Skeletal muscle tissue (tissue), 3 donors: ENCODE measurements at regions not wholly inside any gene's neighbourhood (a gene's known extent, or its start where the extent isn't known, plus 50 kb on each side); places are given as distances from the start of the nearest gene placed in this dataset.

Source experiments
- H3K27ac ChIP-seq: one replicate; pipeline ENCODE4 v1.7.0; 2013; ENCODE audit warnings: mild to moderate bottlenecking, low read depth, low read length, inconsistent platforms
- H3K27me3 ChIP-seq, 3 donors: one replicate each; pipeline ENCODE4 v1.7.0; 2013; ENCODE audit warnings: low read length in 3 of 3; ENCODE audit not compliant: control insufficient read depth in 3 of 3, insufficient read depth in 3 of 3
- H3K36me3 ChIP-seq, 3 donors: one replicate each; pipeline ENCODE4 v1.7.0; 2013; ENCODE audit warnings: low read length in 3 of 3; ENCODE audit not compliant: control insufficient read depth in 3 of 3, insufficient read depth in 3 of 3
- H3K4me1 ChIP-seq, 3 donors: one replicate each; pipeline ENCODE4 v1.7.0; 2013; ENCODE audit warnings: low read length in 3 of 3, mild to moderate bottlenecking in 3 of 3; ENCODE audit not compliant: control insufficient read depth in 3 of 3, insufficient read depth in 3 of 3
- H3K4me3 ChIP-seq, 3 donors: one replicate each; pipeline ENCODE4 v1.7.0; 2013; ENCODE audit warnings: low read length in 3 of 3
- H3K9ac ChIP-seq, 3 donors: one replicate each; pipeline ENCODE4 v1.7.0; 2013; ENCODE audit warnings: low read length in 3 of 3, mild to moderate bottlenecking in 3 of 3, moderate library complexity in 2 of 3, low read depth in 1 of 3
- H3K9me3 ChIP-seq, 3 donors: one replicate each; pipeline ENCODE4 v1.7.0; 2013; ENCODE audit warnings: low read length in 3 of 3; ENCODE audit not compliant: control insufficient read depth in 3 of 3
- donor health status: Osteomylitis.

- Histone ChIP-seq H3K27me3 (no peaks in the 10 kb centered on the region), H3K27ac (no peak overlapping the region), H3K4me3 (no peak overlapping the region), H3K9ac (no peak overlapping the region), H3K4me1 (no peaks in the 10 kb centered on the region), H3K9me3 (no peaks in the 10 kb centered on the region), H3K36me3 (no peaks in the 10 kb centered on the region)
Measured at GRCh38 chr4:38396091-38396490, 267.9 kb upstream of the KLF3 start.

GRCh38 chr4:38396845-38397547, 267.0 kb upstream of the KLF3 start:
- Histone ChIP-seq H3K4me3 (no peak overlapping the region), H3K27ac (no peak overlapping the region), H3K27me3 (no peaks in the 10 kb centered on the region), H3K9ac (no peak overlapping the region), H3K4me1 (no peaks in the 10 kb centered on the region), H3K36me3 (no peaks in the 10 kb centered on the region), H3K9me3 (no peaks in the 10 kb centered on the region)

GRCh38 chr4:38400946-38401345, 263.1 kb upstream of the KLF3 start:
- no peaks in the 10 kb centered on the region for H3K9me3 ChIP-seq

GRCh38 chr4:38406243-38406642, 257.8 kb upstream of the KLF3 start:
- Histone ChIP-seq H3K9ac (no peak overlapping the region), H3K4me3 (no peak overlapping the region), H3K27me3 (no peaks in the 10 kb centered on the region), H3K27ac (no peak overlapping the region), H3K4me1 (no peaks in the 10 kb centered on the region), H3K36me3 (no peaks in the 10 kb centered on the region), H3K9me3 (no peaks in the 10 kb centered on the region)

More at GRCh38 chr4:38400946-38401345, 263.1 kb upstream of the KLF3 start:
- Histone ChIP-seq H3K9ac (no peak overlapping the region), H3K27ac (no peak overlapping the region), H3K4me1 (no peaks in the 10 kb centered on the region), H3K36me3 (no peaks in the 10 kb centered on the region), H3K4me3 (no peak overlapping the region), H3K27me3 (no peaks in the 10 kb centered on the region)

- no peak overlapping the region for H3K27ac ChIP-seq
- H3K9ac ChIP-seq, result no peak overlapping the region
- H3K4me1 ChIP-seq, result peaks cover 0 to 4% (median 0%) of the 10 kb centered on the region in 3 donors
- no peaks in the 10 kb centered on the region for H3K36me3 ChIP-seq
- H3K27me3 ChIP-seq, result no peaks in the 10 kb centered on the region
- H3K4me3 ChIP-seq, result no peak overlapping the region
- no peaks in the 10 kb centered on the region for H3K9me3 ChIP-seq
Measured at GRCh38 chr4:38409852-38410251, 254.1 kb upstream of the KLF3 start.

GRCh38 chr4:38411092-38411491, 252.9 kb upstream of the KLF3 start:
- no peaks in the 10 kb centered on the region for H3K9me3 ChIP-seq
- H3K9ac ChIP-seq, result no peak overlapping the region
- no peaks in the 10 kb centered on the region for H3K27me3 ChIP-seq
- no peak overlapping the region for H3K27ac ChIP-seq
- no peaks in the 10 kb centered on the region for H3K36me3 ChIP-seq
- peaks cover 0 to 4% (median 0%) of the 10 kb centered on the region in 3 donors for H3K4me1 ChIP-seq
- H3K4me3 ChIP-seq, result no peak overlapping the region

- Histone ChIP-seq H3K36me3 (no peaks in the 10 kb centered on the region), H3K4me3 (no peak overlapping the region), H3K27ac (no peak overlapping the region), H3K9me3 (no peaks in the 10 kb centered on the region), H3K4me1 (peaks cover 0 to 4% (median 0%) of the 10 kb centered on the region in 3 donors), H3K27me3 (no peaks in the 10 kb centered on the region), H3K9ac (no peak overlapping the region)
Measured at GRCh38 chr4:38411981-38412536, 251.9 kb upstream of the KLF3 start.

- Histone ChIP-seq H3K36me3 (no peaks in the 10 kb centered on the region), H3K9ac (no peak overlapping the region), H3K9me3 (no peaks in the 10 kb centered on the region), H3K4me3 (no peak overlapping the region), H3K27ac (no peak overlapping the region), H3K27me3 (no peaks in the 10 kb centered on the region), H3K4me1 (peaks cover 0 to 4% (median 0%) of the 10 kb centered on the region in 3 donors)
Measured at GRCh38 chr4:38413524-38414341, 250.3 kb upstream of the KLF3 start.

- peaks cover 0 to 4% (median 0%) of the 10 kb centered on the region in 3 donors for H3K4me1 ChIP-seq
- H3K27me3 ChIP-seq, result no peaks in the 10 kb centered on the region
- H3K27ac ChIP-seq, result no peak overlapping the region
- H3K4me3 ChIP-seq, result no peak overlapping the region
- no peak overlapping the region for H3K9ac ChIP-seq
- H3K9me3 ChIP-seq, result no peaks in the 10 kb centered on the region
- H3K36me3 ChIP-seq, result no peaks in the 10 kb centered on the region
Measured at GRCh38 chr4:38414410-38414809, 249.6 kb upstream of the KLF3 start.

- H3K9me3 ChIP-seq, result no peaks in the 10 kb centered on the region
- H3K4me1 ChIP-seq, result peaks cover 0 to 4% (median 0%) of the 10 kb centered on the region in 3 donors
- H3K4me3 ChIP-seq, result no peak overlapping the region
Measured at GRCh38 chr4:38415682-38416081, 248.3 kb upstream of the KLF3 start.

More at GRCh38 chr4:38415682-38416081, 248.3 kb upstream of the KLF3 start:
- Histone ChIP-seq H3K9ac (no peak overlapping the region), H3K27ac (no peak overlapping the region), H3K36me3 (no peaks in the 10 kb centered on the region), H3K27me3 (no peaks in the 10 kb centered on the region)
